Upper lobe of left lung (tissue), 6 donors: ENCODE measurements at regions not wholly inside any gene's neighbourhood (a gene's known extent, or its start where the extent isn't known, plus 50 kb on each side); places are given as distances from the start of the nearest gene placed in this dataset.

Experiments
- ATAC-seq, 2 donors: fragments of 200-7000 bp; cut with Tn5 transposase; one replicate each; pipeline ENCODE4 v1.9.1; 2022; ENCODE audit warnings: mild to moderate bottlenecking in 2 of 2, moderate library complexity in 2 of 2; ENCODE audit not compliant: low FRiP score in 2 of 2
- DNase-seq, 2 donors: peaks; one replicate each; pipeline ENCODE4 v3.0.0-alpha.2; 2019 to 2020
- H3K27ac ChIP-seq, 4 donors: fragments of 200-600 bp; sonication (generic); one replicate each; pipeline ENCODE4 v1.5.1; 2016 to 2019
- H3K27me3 ChIP-seq, 4 donors: fragments of 200-600 bp; sonication (generic); one replicate each; pipeline ENCODE4 v1.5.1; 2017 to 2019
- H3K36me3 ChIP-seq, 4 donors: fragments of 200-600 bp; sonication (generic); one replicate each; pipeline ENCODE4 v1.5.1; 2016 to 2019
- H3K4me1 ChIP-seq, 4 donors: fragments of 200-600 bp; sonication (generic); one replicate each; pipeline ENCODE4 v1.5.1; 2018 to 2019
- H3K4me3 ChIP-seq, 4 donors: fragments of 200-600 bp; sonication (generic); one replicate each; pipeline ENCODE4 v1.5.1; 2017 to 2019; ENCODE audit warnings: mild to moderate bottlenecking in 2 of 4, moderate library complexity in 1 of 4
- H3K9me3 ChIP-seq, 4 donors: fragments of 200-600 bp; sonication (generic); one replicate each; pipeline ENCODE4 v1.5.1; 2018 to 2019
- CTCF ChIP-seq, 6 experiments: fragments of 450-650 bp in 4 of 6; fragments of 200-600 bp in 2 of 6; sonication (generic) in 2 of 6; IDR thresholded peaks; one replicate each; pipeline ENCODE4 v1.5.1; 2016 to 2019; ENCODE audit warnings: antibody characterized with exemption in 6 of 6
- EP300 ChIP-seq, 4 donors: sonication (generic); formaldehyde crosslinking; IDR thresholded peaks; one replicate each; pipeline ENCODE4 v1.5.1; 2017; ENCODE audit warnings: antibody characterized with exemption in 4 of 4, control low read depth in 2 of 4
- POLR2A ChIP-seq, 4 donors: fragments of 450-650 bp; IDR thresholded peaks; one replicate each; pipeline ENCODE4 v1.5.1; 2016 to 2017; ENCODE audit warnings: antibody characterized with exemption in 4 of 4, mild to moderate bottlenecking in 2 of 4
- POLR2AphosphoS5 ChIP-seq, 2 donors: sonication (generic); formaldehyde crosslinking; IDR thresholded peaks; one replicate each; pipeline ENCODE4 v1.5.1; 2017; ENCODE audit warnings: antibody characterized with exemption in 2 of 2
- WGBS, 2 donors: methylation state at CpG; one replicate each; pipeline ENCODE4 v1.1.5; 2017 to 2018; 5-methylcytosine and 5-hydroxymethylcytosine counted together
- donor health status: DM: no; HTN: no; CAD: no; lungs with moderate emphysema.
- donor health status: DM: no; HTN: yes; CAD: no; lungs with severe emphysema.

- H3K4me1 ChIP-seq = no peaks in the 10 kb centered on the region
- H3K9me3 ChIP-seq = no peaks in the 10 kb centered on the region
- 89% methylated on average over 2 of the region's 2 CpGs for WGBS, 2 donors
- no peak for TF ChIP-seq EP300 (IDR thresholded peaks at IDR 0.05)
- TF ChIP-seq CTCF (IDR thresholded peaks at IDR 0.05) = no peak
- no peak for TF ChIP-seq POLR2A (IDR thresholded peaks at IDR 0.05)
- no peak overlapping the region for H3K27ac ChIP-seq
- no peaks in the 10 kb centered on the region for H3K36me3 ChIP-seq
- H3K27me3 ChIP-seq = no peaks in the 10 kb centered on the region
- H3K4me3 ChIP-seq = no peak overlapping the region
- no peak for ATAC-seq
- no peak for DNase-seq
Observed at GRCh38 chr16:75987323-75987722, 261.0 kb upstream of the CPHXL start.

- 79 to 84% methylated on average over 3 of the region's 3 CpGs for WGBS, 2 donors
- TF ChIP-seq EP300 (IDR thresholded peaks at IDR 0.05) (no peak), POLR2AphosphoS5 (IDR thresholded peaks at IDR 0.05) (no peak), POLR2A (IDR thresholded peaks at IDR 0.05) (no peak), CTCF (IDR thresholded peaks at IDR 0.05) (no peak)
- H3K36me3 ChIP-seq = no peaks in the 10 kb centered on the region
- no peak overlapping the region for H3K27ac ChIP-seq
- no peaks in the 10 kb centered on the region for H3K27me3 ChIP-seq
- ATAC-seq (no peak), DNase-seq (no peak)
- no peaks in the 10 kb centered on the region for H3K9me3 ChIP-seq
- no peak overlapping the region for H3K4me3 ChIP-seq
- H3K4me1 ChIP-seq = no peaks in the 10 kb centered on the region
Observed at GRCh38 chr16:75996491-75996890, 270.2 kb upstream of the CPHXL start.

- Histone ChIP-seq H3K4me1 (no peaks in the 10 kb centered on the region), H3K36me3 (no peaks in the 10 kb centered on the region), H3K27ac (no peak overlapping the region), H3K4me3 (no peak overlapping the region), H3K27me3 (no peaks in the 10 kb centered on the region), H3K9me3 (no peaks in the 10 kb centered on the region)
- 88% methylated on average over 6 of the region's 6 CpGs for WGBS, 2 donors
- ATAC-seq (no peak), DNase-seq (no peak)
- TF ChIP-seq CTCF (IDR thresholded peaks at IDR 0.05) (no peak), EP300 (IDR thresholded peaks at IDR 0.05) (no peak), POLR2AphosphoS5 (IDR thresholded peaks at IDR 0.05) (no peak)
Observed at GRCh38 chr16:75997606-75998005, 271.3 kb upstream of the CPHXL start.

- no peaks in the 10 kb centered on the region for H3K27me3 ChIP-seq
- DNase-seq = no peak
- H3K27ac ChIP-seq = no peak overlapping the region
- H3K4me3 ChIP-seq = no peak overlapping the region
- no peak for ATAC-seq
- no peaks in the 10 kb centered on the region for H3K36me3 ChIP-seq
- 81 to 86% methylated on average over 1 of the region's 1 CpG for WGBS, 2 donors
- H3K9me3 ChIP-seq = no peaks in the 10 kb centered on the region
- H3K4me1 ChIP-seq = no peaks in the 10 kb centered on the region
- no peak for TF ChIP-seq CTCF (IDR thresholded peaks at IDR 0.05)
- no peak for TF ChIP-seq EP300 (IDR thresholded peaks at IDR 0.05)
- TF ChIP-seq POLR2AphosphoS5 (IDR thresholded peaks at IDR 0.05) = no peak
- no peak for TF ChIP-seq POLR2A (IDR thresholded peaks at IDR 0.05)
Observed at GRCh38 chr16:76007645-76008044, 269.6 kb upstream of the CNTNAP4 start.

GRCh38 chr16:76023835-76024234, 253.4 kb upstream of the CNTNAP4 start:
- Histone ChIP-seq H3K4me3 (no peak overlapping the region), H3K27me3 (no peaks in the 10 kb centered on the region), H3K9me3 (no peaks in the 10 kb centered on the region), H3K27ac (no peak overlapping the region), H3K36me3 (no peaks in the 10 kb centered on the region), H3K4me1 (no peaks in the 10 kb centered on the region)
- WGBS, 2 donors = 77 to 80% methylated on average over 2 of the region's 2 CpGs
- TF ChIP-seq POLR2AphosphoS5 (IDR thresholded peaks at IDR 0.05) = no peak
- no peak for TF ChIP-seq POLR2A (IDR thresholded peaks at IDR 0.05)
- no peak for TF ChIP-seq CTCF (IDR thresholded peaks at IDR 0.05)
- no peak for TF ChIP-seq EP300 (IDR thresholded peaks at IDR 0.05)
- no peak for ATAC-seq
- DNase-seq = no peak
